ENCODE measurements at regions not wholly inside any gene's neighbourhood (a gene's known extent, or its start where the extent isn't known, plus 50 kb on each side); places are given as distances from the start of the nearest gene placed in this dataset.

GRCh38 chr1:5526822-5527551, 465.2 kb downstream of the NPHP4 start:
- Histone ChIP-seq H3K27ac (no peak overlapping the region), H3K4me3 (no peak overlapping the region), H3K4me1 (no peaks in the 10 kb centered on the region), H3K9me3 (peaks cover 5 to 17% (median 13%) of the 10 kb centered on the region in 4 donors), H3K27me3 (peaks cover 0 to 48% (median 6%) of the 10 kb centered on the region in 3 donors), H3K36me3 (no peaks in the 10 kb centered on the region)
- DNase-seq, result no peak
- TF ChIP-seq POLR2AphosphoS5 (IDR thresholded peaks at IDR 0.05) (no peak), CTCF (IDR thresholded peaks at IDR 0.05) (no peak), POLR2A (IDR thresholded peaks at IDR 0.05) (no peak), EP300 (IDR thresholded peaks at IDR 0.05) (no peak)
- intact Hi-C loops (cut with DNase I; ENCODE audit: low total_unique reads), result no loop called here
- 67 to 80% (median 76%) methylated on average over 18 to 19 of the region's 19 CpGs for WGBS, 5 donors

- no peak overlapping the region for H3K27ac ChIP-seq
- H3K36me3 ChIP-seq, result no peaks in the 10 kb centered on the region
- intact Hi-C loops (cut with DNase I; ENCODE audit: low total_unique reads), result no loop called here
- H3K4me3 ChIP-seq, result no peak overlapping the region
- WGBS, 5 donors, result 50 to 57% (median 52%) methylated on average over 8 of the region's 8 CpGs
- no peak for DNase-seq
- TF ChIP-seq EP300 (IDR thresholded peaks at IDR 0.05) (no peak), POLR2AphosphoS5 (IDR thresholded peaks at IDR 0.05) (no peak)
- H3K27me3 ChIP-seq, result peaks cover 0 to 48% (median 6%) of the 10 kb centered on the region in 3 donors
- no peaks in the 10 kb centered on the region for H3K4me1 ChIP-seq
- H3K9me3 ChIP-seq, result peaks cover 5 to 17% (median 13%) of the 10 kb centered on the region in 4 donors
Measured at GRCh38 chr1:5526385-5526750, 465.9 kb downstream of the NPHP4 start.

DNA sequence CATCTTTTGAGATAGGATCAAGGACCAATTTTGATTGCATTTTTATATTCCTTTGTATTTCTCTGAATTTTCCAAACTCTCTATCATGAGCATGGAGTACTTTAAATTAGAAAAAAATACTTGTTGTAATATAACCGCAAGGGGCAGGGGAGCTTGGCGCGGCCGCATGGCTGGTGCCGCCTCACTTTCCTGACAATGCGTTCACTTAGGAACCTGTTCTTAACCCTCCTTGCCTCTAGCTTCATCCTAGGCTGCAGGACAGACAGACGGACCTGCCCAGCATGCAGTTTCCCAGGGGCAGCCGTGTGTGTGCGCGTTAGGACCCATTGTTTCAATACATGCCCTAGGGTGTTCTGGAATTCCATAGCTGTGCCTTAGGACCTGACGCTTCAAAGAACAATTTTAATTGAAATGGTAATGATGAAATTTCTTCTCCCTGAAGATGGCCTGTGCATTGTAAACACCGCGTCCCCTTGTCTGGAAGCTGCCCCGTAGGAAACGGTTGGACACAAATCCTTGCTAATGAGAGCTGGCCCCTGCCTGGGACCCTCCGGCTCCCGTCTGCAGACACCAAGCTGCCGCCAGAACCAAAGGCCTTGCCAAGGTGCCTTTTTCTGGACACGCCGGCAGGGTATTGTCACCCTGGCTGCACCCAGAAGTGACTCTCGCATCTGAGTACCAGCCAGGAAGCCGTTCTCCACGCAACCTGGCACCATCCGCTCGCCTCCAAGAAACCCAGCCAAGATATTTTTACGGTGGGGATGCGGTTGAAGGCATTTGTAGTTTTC, 466.4 kb downstream of the NPHP4 start:
- peaks cover 0 to 48% (median 6%) of the 10 kb centered on the region in 3 donors for H3K27me3 ChIP-seq
- H3K4me3 ChIP-seq, result no peak overlapping the region
- TF ChIP-seq CTCF (IDR thresholded peaks at IDR 0.05) (no peak), POLR2AphosphoS5 (IDR thresholded peaks at IDR 0.05) (no peak), POLR2A (IDR thresholded peaks at IDR 0.05) (no peak), EP300 (IDR thresholded peaks at IDR 0.05) (no peak)
- no peaks in the 10 kb centered on the region for H3K36me3 ChIP-seq
- no peak for DNase-seq
- WGBS, 5 donors, result 79 to 91% (median 88%) methylated on average over 27 of the region's 27 CpGs
- H3K27ac ChIP-seq, result no peak overlapping the region
- intact Hi-C loops (cut with DNase I; ENCODE audit: low total_unique reads), result no loop called here
- peaks cover 5 to 17% (median 13%) of the 10 kb centered on the region in 4 donors for H3K9me3 ChIP-seq
- H3K4me1 ChIP-seq, result no peaks in the 10 kb centered on the region

GRCh38 chr1:5522531-5523145, 469.6 kb downstream of the NPHP4 start:
- Histone ChIP-seq H3K4me3 (no peak overlapping the region), H3K9me3 (no peaks in the 10 kb centered on the region), H3K27ac (no peak overlapping the region), H3K27me3 (peaks cover 0 to 42% (median 6%) of the 10 kb centered on the region in 3 donors), H3K4me1 (no peaks in the 10 kb centered on the region), H3K36me3 (no peaks in the 10 kb centered on the region)
- TF ChIP-seq CTCF (IDR thresholded peaks at IDR 0.05) (no peak), EP300 (IDR thresholded peaks at IDR 0.05) (no peak), POLR2A (IDR thresholded peaks at IDR 0.05) (no peak), POLR2AphosphoS5 (IDR thresholded peaks at IDR 0.05) (no peak)
- 51 to 66% (median 62%) methylated on average over 11 to 14 of the region's 14 CpGs for WGBS, 5 donors
- no peak for DNase-seq
- intact Hi-C loops (cut with DNase I; ENCODE audit: low total_unique reads), result no loop called here
